Panc1 (cell line): ENCODE measurements at regions not wholly inside any gene's neighbourhood (a gene's known extent, or its start where the extent isn't known, plus 50 kb on each side); places are given as distances from the start of the nearest gene placed in this dataset.

Experiments used
- ATAC-seq: fragments of 200-7000 bp; cut with Tn5 transposase; 2 replicates; pipeline ENCODE4 v1.9.1; 2020; ENCODE audit warnings: mild to moderate bottlenecking, moderate library complexity
- BruUV-seq: library from RNA; stranded (reverse); fragments of 400-500 nt; replicated peaks from 2 replicates; lab custom pipeline; 2021; lab: Mats Ljungman, UMichigan
- CTCF ChIA-PET: fragments of 300-600 bp; sonication (Branson Sonifier 250); formaldehyde crosslinking; loops from one replicate; lab custom pipeline; 2022; ENCODE audit warnings: antibody characterized with exemption; lab: Charles Lee
- POLR2A ChIA-PET: fragments of 300-600 bp; sonication (Branson Sonifier 250); formaldehyde crosslinking; loops from one replicate; lab custom pipeline; 2022; ENCODE audit warnings: antibody characterized with exemption; lab: Charles Lee
- DNase-seq: peaks from one replicate; pipeline ENCODE4 v3.0.0-alpha.2; 2010; ENCODE audit warnings: low read depth, low spot score
- H3K27ac ChIP-seq: 2 replicates; pipeline ENCODE4 v1.5.1; 2011; ENCODE audit warnings: mild to moderate bottlenecking, low read length, inconsistent platforms
- H3K27me3 ChIP-seq: fragments of 200-500 bp; sonication (Bioruptor generic); 2 replicates; pipeline ENCODE4 v1.6.0; 2014; ENCODE audit warnings: low read length, inconsistent platforms; ENCODE audit not compliant: control insufficient read depth, insufficient read depth
- H3K36me3 ChIP-seq: fragments of 200-500 bp; sonication (Bioruptor generic); 2 replicates; pipeline ENCODE4 v1.5.1; 2014; ENCODE audit warnings: inconsistent platforms, mild to moderate bottlenecking, low read length, moderate library complexity; ENCODE audit not compliant: control insufficient read depth, insufficient read depth
- H3K4me1 ChIP-seq: 2 replicates; pipeline ENCODE4 v1.5.1; 2011; ENCODE audit warnings: inconsistent platforms, mild to moderate bottlenecking, low read length, moderate library complexity; ENCODE audit not compliant: control insufficient read depth, insufficient read depth
- H3K4me3 ChIP-seq, 2 experiments: 2 replicates each; pipeline ENCODE4 v1.5.1; 2011 to 2012; ENCODE audit warnings: low read depth in 2 of 2, low read length in 2 of 2, mild to moderate bottlenecking in 2 of 2, inconsistent platforms in 1 of 2, moderate library complexity in 1 of 2
- H3K9me3 ChIP-seq: fragments of 200-500 bp; sonication (Bioruptor generic); 2 replicates; pipeline ENCODE4 v1.5.1; 2014; ENCODE audit warnings: low read depth, mild to moderate bottlenecking, inconsistent platforms, low read length, moderate library complexity; ENCODE audit not compliant: control insufficient read depth, insufficient read depth
- CTCF ChIP-seq: fragments of 450-650 bp; IDR thresholded peaks from 2 replicates; pipeline ENCODE4 v1.5.1; 2017; ENCODE audit warnings: mild to moderate bottlenecking
- POLR2AphosphoS5 ChIP-seq: IDR thresholded peaks from 2 replicates; pipeline ENCODE4 v1.6.1; 2012; ENCODE audit warnings: mild to moderate bottlenecking, low read depth, low read length, moderate library complexity
- REST ChIP-seq, 2 experiments: IDR thresholded peaks; 2 replicates each; pipeline ENCODE4 v1.6.1; 2011 to 2012; ENCODE audit warnings: low read depth in 2 of 2, control low read depth in 1 of 2, low read length in 1 of 2, mild to moderate bottlenecking in 1 of 2, moderate library complexity in 1 of 2; ENCODE audit not compliant: insufficient read depth in 1 of 2
- SIN3A ChIP-seq: IDR thresholded peaks from 2 replicates; pipeline ENCODE4 v1.6.1; 2012; ENCODE audit warnings: low read depth, mild to moderate bottlenecking, low read length, moderate library complexity, borderline replicate concordance; ENCODE audit not compliant: insufficient read depth
- TCF7L2 ChIP-seq: IDR thresholded peaks from 2 replicates; pipeline ENCODE4 v1.6.1; 2011; ENCODE audit warnings: mild to moderate bottlenecking, low read depth, low read length, inconsistent platforms
- in situ Hi-C: cut with HindIII; loops from 2 replicates; pipeline ENCODE4 v1.10.0; 2016; ENCODE audit warnings: low sequenced_read_pairs, low pct_unique_long_range_greater_than_20kb
- intact Hi-C: fragments of 100-400 bp; cut with micrococcal nuclease; formaldehyde crosslinking; loops from one replicate; pipeline ENCODE4 v1.10.0; 2022; ENCODE audit not compliant: unreplicated experiment

GRCh38 chr10:25849988-25850387 lies 84.0 kb upstream of the MYO3A start:
- H3K36me3 ChIP-seq, result no peaks in the 10 kb centered on the region
- in situ Hi-C loops (no loop called here), intact Hi-C loops (no loop called here)
- BruUV-seq, result no TSS peak
- H3K27ac ChIP-seq, result no peak overlapping the region
- H3K4me3 ChIP-seq, result no peak overlapping the region
- ChIA-PET POLR2A (no interaction called here), CTCF (interaction anchor here (0.6 kb wide), 1 partner anchor 518 kb away, joined by 3 read pairs; no protein-coding TSS in a partner anchor)
- TF ChIP-seq REST (IDR thresholded peaks at IDR 0.05; ENCODE audit: insufficient read depth in 1 of 2, low read depth in 2 of 2, low read length in 1 of 2) (no peak), SIN3A (no peak), TCF7L2 (no peak), CTCF (no peak), POLR2AphosphoS5 (no peak)
- no peaks in the 10 kb centered on the region for H3K4me1 ChIP-seq
- no peak for ATAC-seq
- no peak for DNase-seq
- H3K27me3 ChIP-seq, result no peaks in the 10 kb centered on the region
- no peaks in the 10 kb centered on the region for H3K9me3 ChIP-seq

- no peak for TF ChIP-seq CTCF
- TF ChIP-seq REST (IDR thresholded peaks at IDR 0.05; ENCODE audit: insufficient read depth in 1 of 2, low read depth in 2 of 2, low read length in 1 of 2), result no peak
- TF ChIP-seq SIN3A, result no peak
- no peak for TF ChIP-seq TCF7L2
- TF ChIP-seq POLR2AphosphoS5, result no peak
- Histone ChIP-seq H3K4me1 (no peaks in the 10 kb centered on the region), H3K27ac (no peak overlapping the region), H3K27me3 (no peaks in the 10 kb centered on the region), H3K9me3 (no peaks in the 10 kb centered on the region), H3K4me3 (no peak overlapping the region), H3K36me3 (no peaks in the 10 kb centered on the region)
- in situ Hi-C loops (no loop called here), intact Hi-C loops (no loop called here)
- CTCF ChIA-PET, result no interaction called here
- no TSS peak for BruUV-seq
- POLR2A ChIA-PET, result no interaction called here
- DNase-seq (no peak), ATAC-seq (no peak)
These were observed 82.5 kb upstream of the MYO3A start for GRCh38 chr10:25851548-25851947.
